ENCODE measurements at regions not wholly inside any gene's neighbourhood (a gene's known extent, or its start where the extent isn't known, plus 50 kb on each side); places are given as distances from the start of the nearest gene placed in this dataset.

DNA sequence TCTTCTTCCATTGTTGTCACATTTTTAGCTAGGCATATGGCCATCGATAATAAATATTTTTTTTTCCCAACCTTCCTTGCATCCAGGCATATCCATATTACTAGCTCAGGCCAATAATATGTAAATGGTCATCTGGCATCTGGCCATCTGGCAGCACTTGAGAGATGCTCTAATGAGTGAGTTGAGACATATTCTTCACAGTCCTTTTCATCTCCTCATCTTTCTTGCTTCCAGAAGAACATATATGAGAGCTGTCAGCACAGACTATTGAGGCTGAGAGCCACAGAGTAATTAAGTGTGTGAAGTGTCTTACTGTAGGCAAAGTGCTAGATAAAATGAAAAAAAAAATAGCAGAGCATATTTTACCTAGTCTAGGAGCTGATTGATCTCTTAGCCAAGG, 628.4 kb upstream of the TMPRSS15 start:
- H2AFZ ChIP-seq (ENCODE audit: low read length), result no peak overlapping the region
- peaks cover 0 to 2% of the 10 kb centered on the region in 2 donors for H3K4me1 ChIP-seq (ENCODE audit: control insufficient read depth in 2 of 2, insufficient read depth in 1 of 2, low read depth in 1 of 2, low read length in 2 of 2)
- H3K4me3 ChIP-seq (ENCODE audit: low read length in 2 of 2), result no peak overlapping the region
- no peak overlapping the region for H3K27ac ChIP-seq (replicated peaks; ENCODE audit: low read length)
- no peak overlapping the region for H3K9ac ChIP-seq (ENCODE audit: low read depth, low read length, poor library complexity)
- no peak overlapping the region for H2BK12ac ChIP-seq (ENCODE audit: low read length)
- H2BK120ac ChIP-seq (ENCODE audit: low read depth, low read length), result no peak overlapping the region
- no peak overlapping the region for H2BK15ac ChIP-seq (ENCODE audit: low read length)
- H2AK5ac ChIP-seq (ENCODE audit: low read depth, low read length), result no peak overlapping the region
- no peaks in the 10 kb centered on the region for H3K9me3 ChIP-seq (replicated peaks in 1 of 2; ENCODE audit: control insufficient read depth in 2 of 2, insufficient read depth in 1 of 2, low read depth in 1 of 2, low read length in 2 of 2)
- WGBS, 2 donors (ENCODE audit: extremely low coverage in 2 of 2, insufficient read length in 2 of 2, insufficient replicate concordance in 1 of 2), result no CpG with 5 or more reads among the region's 1 CpG
- no peak overlapping the region for H4K8ac ChIP-seq (ENCODE audit: low read depth, low read length)
- H3K4me2 ChIP-seq (ENCODE audit: insufficient read depth, low read length, poor library complexity, severe bottlenecking), result no peak overlapping the region
- H3K79me1 ChIP-seq (ENCODE audit: low read depth, low read length), result no peaks in the 10 kb centered on the region
- H3K4ac ChIP-seq (ENCODE audit: low read length), result no peak overlapping the region
- no peaks in the 10 kb centered on the region for H3K36me3 ChIP-seq (replicated peaks in 1 of 2; ENCODE audit: control insufficient read depth in 2 of 2, insufficient read depth in 2 of 2, low read length in 2 of 2)
- no peak overlapping the region for H3K14ac ChIP-seq (ENCODE audit: low read length)
- H4K91ac ChIP-seq (ENCODE audit: low read depth, low read length, poor library complexity), result no peak overlapping the region
- no peaks in the 10 kb centered on the region for H3K27me3 ChIP-seq (ENCODE audit: control insufficient read depth in 3 of 3, insufficient read depth in 3 of 3, low read depth in 1 of 3, low read length in 3 of 3)
- no peak overlapping the region for H3K18ac ChIP-seq (ENCODE audit: low read length)
- no peak for DNase-seq (ENCODE audit: low spot score)
- H3K23ac ChIP-seq (ENCODE audit: low read depth, low read length, poor library complexity), result no peak overlapping the region
- H2BK5ac ChIP-seq (ENCODE audit: low read length), result no peak overlapping the region

GRCh38 chr21:19034041-19034440, 630.5 kb upstream of the TMPRSS15 start:
- Histone ChIP-seq H3K79me1 (ENCODE audit: low read depth, low read length) (no peaks in the 10 kb centered on the region), H2BK15ac (ENCODE audit: low read length) (no peak overlapping the region), H3K27me3 (ENCODE audit: control insufficient read depth in 3 of 3, insufficient read depth in 3 of 3, low read depth in 1 of 3, low read length in 3 of 3) (no peaks in the 10 kb centered on the region), H2AFZ (ENCODE audit: low read length) (no peak overlapping the region), H4K8ac (ENCODE audit: low read depth, low read length) (no peak overlapping the region), H3K27ac (replicated peaks; ENCODE audit: low read length) (no peak overlapping the region), H3K14ac (ENCODE audit: low read length) (no peak overlapping the region), H2BK120ac (ENCODE audit: low read depth, low read length) (no peak overlapping the region), H4K91ac (ENCODE audit: low read depth, low read length, poor library complexity) (no peak overlapping the region), H3K4me1 (ENCODE audit: control insufficient read depth in 2 of 2, insufficient read depth in 1 of 2, low read depth in 1 of 2, low read length in 2 of 2) (peaks cover 0 to 2% of the 10 kb centered on the region in 2 donors), H2AK5ac (ENCODE audit: low read depth, low read length) (no peak overlapping the region), H3K4ac (ENCODE audit: low read length) (no peak overlapping the region), H3K36me3 (replicated peaks in 1 of 2; ENCODE audit: control insufficient read depth in 2 of 2, insufficient read depth in 2 of 2, low read length in 2 of 2) (no peaks in the 10 kb centered on the region), H3K9ac (ENCODE audit: low read depth, low read length, poor library complexity) (no peak overlapping the region), H3K18ac (ENCODE audit: low read length) (no peak overlapping the region), H3K4me2 (ENCODE audit: insufficient read depth, low read length, poor library complexity, severe bottlenecking) (no peak overlapping the region), H3K23ac (ENCODE audit: low read depth, low read length, poor library complexity) (no peak overlapping the region), H2BK12ac (ENCODE audit: low read length) (no peak overlapping the region), H2BK5ac (ENCODE audit: low read length) (no peak overlapping the region), H3K9me3 (replicated peaks in 1 of 2; ENCODE audit: control insufficient read depth in 2 of 2, insufficient read depth in 1 of 2, low read depth in 1 of 2, low read length in 2 of 2) (peaks cover 0 to 2% of the 10 kb centered on the region in 2 donors), H3K4me3 (ENCODE audit: low read length in 2 of 2) (no peak overlapping the region)
- WGBS, 2 donors (ENCODE audit: extremely low coverage in 2 of 2, insufficient read length in 2 of 2, insufficient replicate concordance in 1 of 2), result no CpG with 5 or more reads among the region's 4 CpGs
- no peak for DNase-seq (ENCODE audit: low spot score)

DNA sequence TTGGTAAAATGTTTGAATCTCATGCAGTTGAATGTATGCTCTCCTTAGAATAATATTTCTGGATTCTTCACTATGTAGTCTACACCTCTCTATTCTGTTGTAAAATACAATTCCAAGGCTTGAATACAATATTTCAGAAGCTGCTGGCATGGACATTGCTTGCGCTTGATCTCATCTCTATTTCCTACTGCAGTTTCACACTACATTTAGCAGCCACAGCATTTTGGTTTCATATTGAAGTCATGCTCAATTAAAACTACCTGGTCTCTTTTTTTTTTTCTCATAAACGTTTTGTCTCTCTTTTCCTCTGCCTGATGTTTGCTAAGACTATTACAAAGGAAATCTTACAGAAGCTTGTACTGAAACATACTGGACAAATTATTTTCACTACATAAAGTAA, 631.0 kb upstream of the TMPRSS15 start:
- H3K9ac ChIP-seq (ENCODE audit: low read depth, low read length, poor library complexity), result no peak overlapping the region
- H2AFZ ChIP-seq (ENCODE audit: low read length), result no peak overlapping the region
- H3K4me1 ChIP-seq (ENCODE audit: control insufficient read depth in 2 of 2, insufficient read depth in 1 of 2, low read depth in 1 of 2, low read length in 2 of 2), result peaks cover 0 to 2% of the 10 kb centered on the region in 2 donors
- no peak overlapping the region for H2BK5ac ChIP-seq (ENCODE audit: low read length)
- no peak overlapping the region for H3K4me3 ChIP-seq (ENCODE audit: low read length in 2 of 2)
- no peak overlapping the region for H2AK5ac ChIP-seq (ENCODE audit: low read depth, low read length)
- no CpG with 5 or more reads among the region's 2 CpGs for WGBS, 2 donors (ENCODE audit: extremely low coverage in 2 of 2, insufficient read length in 2 of 2, insufficient replicate concordance in 1 of 2)
- no peak overlapping the region for H3K18ac ChIP-seq (ENCODE audit: low read length)
- H3K14ac ChIP-seq (ENCODE audit: low read length), result no peak overlapping the region
- H3K79me1 ChIP-seq (ENCODE audit: low read depth, low read length), result no peaks in the 10 kb centered on the region
- no peak overlapping the region for H3K4me2 ChIP-seq (ENCODE audit: insufficient read depth, low read length, poor library complexity, severe bottlenecking)
- no peak overlapping the region for H2BK15ac ChIP-seq (ENCODE audit: low read length)
- no peak overlapping the region for H3K4ac ChIP-seq (ENCODE audit: low read length)
- H3K23ac ChIP-seq (ENCODE audit: low read depth, low read length, poor library complexity), result no peak overlapping the region
- H3K9me3 ChIP-seq (replicated peaks in 1 of 2; ENCODE audit: control insufficient read depth in 2 of 2, insufficient read depth in 1 of 2, low read depth in 1 of 2, low read length in 2 of 2), result peaks cover 0 to 2% of the 10 kb centered on the region in 2 donors
- H3K27me3 ChIP-seq (ENCODE audit: control insufficient read depth in 3 of 3, insufficient read depth in 3 of 3, low read depth in 1 of 3, low read length in 3 of 3), result no peaks in the 10 kb centered on the region
- no peak for DNase-seq (ENCODE audit: low spot score)
- H2BK120ac ChIP-seq (ENCODE audit: low read depth, low read length), result no peak overlapping the region
- no peak overlapping the region for H3K27ac ChIP-seq (replicated peaks; ENCODE audit: low read length)
- H3K36me3 ChIP-seq (replicated peaks in 1 of 2; ENCODE audit: control insufficient read depth in 2 of 2, insufficient read depth in 2 of 2, low read length in 2 of 2), result no peaks in the 10 kb centered on the region
- H4K91ac ChIP-seq (ENCODE audit: low read depth, low read length, poor library complexity), result no peak overlapping the region
- no peak overlapping the region for H4K8ac ChIP-seq (ENCODE audit: low read depth, low read length)
- no peak overlapping the region for H2BK12ac ChIP-seq (ENCODE audit: low read length)

GRCh38 chr21:19045876-19046275, 642.3 kb upstream of the TMPRSS15 start:
- no peak overlapping the region for H2BK120ac ChIP-seq (ENCODE audit: low read depth, low read length)
- no peak for DNase-seq (ENCODE audit: low spot score)
- H3K18ac ChIP-seq (ENCODE audit: low read length), result no peak overlapping the region
- H3K79me1 ChIP-seq (ENCODE audit: low read depth, low read length), result no peaks in the 10 kb centered on the region
- H3K4me2 ChIP-seq (ENCODE audit: insufficient read depth, low read length, poor library complexity, severe bottlenecking), result no peak overlapping the region
- no peak overlapping the region for H2AFZ ChIP-seq (ENCODE audit: low read length)
- H4K8ac ChIP-seq (ENCODE audit: low read depth, low read length), result no peak overlapping the region
- no peak overlapping the region for H3K4me3 ChIP-seq (ENCODE audit: low read length in 2 of 2)
- H3K14ac ChIP-seq (ENCODE audit: low read length), result no peak overlapping the region
- no peak overlapping the region for H2BK12ac ChIP-seq (ENCODE audit: low read length)
- H3K9me3 ChIP-seq (replicated peaks in 1 of 2; ENCODE audit: control insufficient read depth in 2 of 2, insufficient read depth in 1 of 2, low read depth in 1 of 2, low read length in 2 of 2), result no peaks in the 10 kb centered on the region
- no peaks in the 10 kb centered on the region for H3K36me3 ChIP-seq (replicated peaks in 1 of 2; ENCODE audit: control insufficient read depth in 2 of 2, insufficient read depth in 2 of 2, low read length in 2 of 2)
- H3K27me3 ChIP-seq (ENCODE audit: control insufficient read depth in 3 of 3, insufficient read depth in 3 of 3, low read depth in 1 of 3, low read length in 3 of 3), result no peaks in the 10 kb centered on the region
- H2BK5ac ChIP-seq (ENCODE audit: low read length), result no peak overlapping the region
- H3K4ac ChIP-seq (ENCODE audit: low read length), result no peak overlapping the region
- H4K91ac ChIP-seq (ENCODE audit: low read depth, low read length, poor library complexity), result no peak overlapping the region
- no peak overlapping the region for H3K27ac ChIP-seq (replicated peaks; ENCODE audit: low read length)
- no peak overlapping the region for H3K23ac ChIP-seq (ENCODE audit: low read depth, low read length, poor library complexity)
- H3K9ac ChIP-seq (ENCODE audit: low read depth, low read length, poor library complexity), result no peak overlapping the region
- H2BK15ac ChIP-seq (ENCODE audit: low read length), result no peak overlapping the region
- H3K4me1 ChIP-seq (ENCODE audit: control insufficient read depth in 2 of 2, insufficient read depth in 1 of 2, low read depth in 1 of 2, low read length in 2 of 2), result no peaks in the 10 kb centered on the region
- no peak overlapping the region for H2AK5ac ChIP-seq (ENCODE audit: low read depth, low read length)
- WGBS, 2 donors (ENCODE audit: extremely low coverage in 2 of 2, insufficient read length in 2 of 2, insufficient replicate concordance in 1 of 2), result no CpG with 5 or more reads among the region's 2 CpGs

Measured in neuronal stem cell (in vitro differentiated cells).